ENCODE measurements at regions not wholly inside any gene's neighbourhood (a gene's known extent, or its start where the extent isn't known, plus 50 kb on each side); places are given as distances from the start of the nearest gene placed in this dataset.

DNA sequence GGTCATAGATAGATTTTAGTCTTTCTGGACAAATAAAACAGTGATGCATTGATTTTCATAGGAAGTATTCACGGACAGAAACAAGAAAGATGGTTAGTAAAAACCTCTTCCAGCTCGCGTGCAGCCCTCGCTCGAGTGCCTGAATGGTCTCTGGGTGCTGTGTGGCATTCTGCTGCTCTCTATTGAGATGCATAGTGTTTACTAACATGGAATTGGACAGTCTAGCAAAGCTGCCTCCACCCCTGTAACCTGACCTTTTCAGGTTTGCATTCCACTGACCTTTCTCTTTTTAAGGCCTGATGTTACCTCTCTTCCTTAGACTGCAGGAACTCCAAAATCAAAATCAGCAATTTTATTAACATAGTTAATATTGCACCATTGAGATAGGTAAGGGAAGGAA is 643.4 kb downstream of the JRKL start:
- no peaks in the 10 kb centered on the region for H4K20me1 ChIP-seq (ENCODE audit: insufficient read depth, low read length)
- TF ChIP-seq, protein P1, sequence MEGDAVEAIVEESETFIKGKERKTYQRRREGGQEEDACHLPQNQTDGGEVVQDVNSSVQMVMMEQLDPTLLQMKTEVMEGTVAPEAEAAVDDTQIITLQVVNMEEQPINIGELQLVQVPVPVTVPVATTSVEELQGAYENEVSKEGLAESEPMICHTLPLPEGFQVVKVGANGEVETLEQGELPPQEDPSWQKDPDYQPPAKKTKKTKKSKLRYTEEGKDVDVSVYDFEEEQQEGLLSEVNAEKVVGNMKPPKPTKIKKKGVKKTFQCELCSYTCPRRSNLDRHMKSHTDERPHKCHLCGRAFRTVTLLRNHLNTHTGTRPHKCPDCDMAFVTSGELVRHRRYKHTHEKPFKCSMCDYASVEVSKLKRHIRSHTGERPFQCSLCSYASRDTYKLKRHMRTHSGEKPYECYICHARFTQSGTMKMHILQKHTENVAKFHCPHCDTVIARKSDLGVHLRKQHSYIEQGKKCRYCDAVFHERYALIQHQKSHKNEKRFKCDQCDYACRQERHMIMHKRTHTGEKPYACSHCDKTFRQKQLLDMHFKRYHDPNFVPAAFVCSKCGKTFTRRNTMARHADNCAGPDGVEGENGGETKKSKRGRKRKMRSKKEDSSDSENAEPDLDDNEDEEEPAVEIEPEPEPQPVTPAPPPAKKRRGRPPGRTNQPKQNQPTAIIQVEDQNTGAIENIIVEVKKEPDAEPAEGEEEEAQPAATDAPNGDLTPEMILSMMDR (IDR thresholded peaks at IDR 0.05; ENCODE audit: low read length): no peak
- no peak for TF ChIP-seq EZH2 (IDR thresholded peaks at IDR 0.05; ENCODE audit: borderline replicate concordance, low read length)
- H3F3A ChIP-seq (ENCODE audit: insufficient read depth, low read length): no peaks in the 10 kb centered on the region
- H3K36me3 ChIP-seq (ENCODE audit: insufficient read depth, low read length): no peaks in the 10 kb centered on the region
- no peaks in the 10 kb centered on the region for H3K79me2 ChIP-seq (ENCODE audit: insufficient read depth, low read length)
- H3K9ac ChIP-seq (ENCODE audit: low read length): no peak overlapping the region
- no peaks in the 10 kb centered on the region for H3K27me3 ChIP-seq (ENCODE audit: insufficient read depth, low read length)
- no peaks in the 10 kb centered on the region for H3K9me3 ChIP-seq (ENCODE audit: low read length)
- H3K27ac ChIP-seq (ENCODE audit: low read depth, low read length, poor library complexity, severe bottlenecking): no peak overlapping the region
- no peak overlapping the region for H3K4me2 ChIP-seq (ENCODE audit: low read length)
- H3K4me1 ChIP-seq (ENCODE audit: insufficient read depth, low read length, severe bottlenecking): no peaks in the 10 kb centered on the region
- no peak overlapping the region for H2AFZ ChIP-seq (ENCODE audit: low read length)
- no peaks in the 10 kb centered on the region for H3K9me2 ChIP-seq (ENCODE audit: low read depth, low read length)
- H3K4me3 ChIP-seq (ENCODE audit: low read depth, low read length, poor library complexity, severe bottlenecking): no peak overlapping the region

DNA sequence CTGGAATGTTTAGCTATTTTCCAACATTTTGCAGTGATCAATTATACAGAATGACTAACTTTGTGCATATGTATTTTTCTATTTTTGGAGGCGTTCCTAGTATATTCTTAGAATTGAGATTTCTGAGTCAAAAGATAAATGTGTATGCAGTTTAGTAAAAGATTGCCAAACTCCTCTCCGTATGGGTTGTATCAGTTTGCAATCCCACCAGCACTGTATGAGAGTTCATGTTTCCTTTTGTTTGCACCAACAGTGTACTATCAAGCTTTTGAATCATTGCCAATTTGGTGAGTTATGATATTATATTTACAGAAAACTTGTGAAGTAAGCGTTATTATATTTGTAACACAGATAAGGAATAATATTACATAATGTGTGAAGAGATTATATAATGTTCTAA is 658.7 kb downstream of the JRKL start:
- H3K27me3 ChIP-seq (ENCODE audit: insufficient read depth, low read length): no peaks in the 10 kb centered on the region
- no peaks in the 10 kb centered on the region for H3F3A ChIP-seq (ENCODE audit: insufficient read depth, low read length)
- no peaks in the 10 kb centered on the region for H3K79me2 ChIP-seq (ENCODE audit: insufficient read depth, low read length)
- H4K20me1 ChIP-seq (ENCODE audit: insufficient read depth, low read length): no peaks in the 10 kb centered on the region
- H3K9me3 ChIP-seq (ENCODE audit: low read length): no peaks in the 10 kb centered on the region
- H3K27ac ChIP-seq (ENCODE audit: low read depth, low read length, poor library complexity, severe bottlenecking): no peak overlapping the region
- TF ChIP-seq, protein P1 (IDR thresholded peaks at IDR 0.05; ENCODE audit: low read length): no peak
- TF ChIP-seq EZH2 (IDR thresholded peaks at IDR 0.05; ENCODE audit: borderline replicate concordance, low read length): no peak
- H3K9ac ChIP-seq (ENCODE audit: low read length): no peak overlapping the region
- no peak overlapping the region for H3K4me3 ChIP-seq (ENCODE audit: low read depth, low read length, poor library complexity, severe bottlenecking)
- no peak overlapping the region for H3K4me2 ChIP-seq (ENCODE audit: low read length)
- H3K36me3 ChIP-seq (ENCODE audit: insufficient read depth, low read length): no peaks in the 10 kb centered on the region
- H3K4me1 ChIP-seq (ENCODE audit: insufficient read depth, low read length, severe bottlenecking): no peaks in the 10 kb centered on the region
- no peak overlapping the region for H2AFZ ChIP-seq (ENCODE audit: low read length)
- no peaks in the 10 kb centered on the region for H3K9me2 ChIP-seq (ENCODE audit: low read depth, low read length)

- Histone ChIP-seq H4K20me1 (ENCODE audit: insufficient read depth, low read length) (no peaks in the 10 kb centered on the region), H2AFZ (ENCODE audit: low read length) (no peak overlapping the region), H3K4me1 (ENCODE audit: insufficient read depth, low read length, severe bottlenecking) (no peaks in the 10 kb centered on the region), H3F3A (ENCODE audit: insufficient read depth, low read length) (no peaks in the 10 kb centered on the region), H3K9ac (ENCODE audit: low read length) (no peak overlapping the region), H3K27me3 (ENCODE audit: insufficient read depth, low read length) (no peaks in the 10 kb centered on the region), H3K79me2 (ENCODE audit: insufficient read depth, low read length) (no peaks in the 10 kb centered on the region), H3K36me3 (ENCODE audit: insufficient read depth, low read length) (no peaks in the 10 kb centered on the region), H3K4me2 (ENCODE audit: low read length) (no peak overlapping the region), H3K27ac (ENCODE audit: low read depth, low read length, poor library complexity, severe bottlenecking) (no peak overlapping the region), H3K9me3 (ENCODE audit: low read length) (no peaks in the 10 kb centered on the region), H3K9me2 (ENCODE audit: low read depth, low read length) (no peaks in the 10 kb centered on the region), H3K4me3 (ENCODE audit: low read depth, low read length, poor library complexity, severe bottlenecking) (no peak overlapping the region)
- TF ChIP-seq, protein P1 (IDR thresholded peaks at IDR 0.05; ENCODE audit: low read length): no peak
- TF ChIP-seq EZH2 (IDR thresholded peaks at IDR 0.05; ENCODE audit: borderline replicate concordance, low read length): no peak
Measured at GRCh38 chr11:97060184-97060583, 670.4 kb downstream of the JRKL start.
